Sigmoid colon (tissue), 4 donors: ENCODE measurements at regions not wholly inside any gene's neighbourhood (a gene's known extent, or its start where the extent isn't known, plus 50 kb on each side); places are given as distances from the start of the nearest gene placed in this dataset.

Source experiments
- EP300 ChIP-seq, 4 donors: sonication (generic); formaldehyde crosslinking; IDR thresholded peaks; one replicate each; pipeline ENCODE4 v1.6.1; 2017; ENCODE audit warnings: antibody characterized with exemption in 4 of 4
- POLR2A ChIP-seq, 2 donors: fragments of 450-650 bp; IDR thresholded peaks; one replicate each; pipeline ENCODE4 v1.6.1; 2016; ENCODE audit warnings: antibody characterized with exemption in 2 of 2, mild to moderate bottlenecking in 2 of 2, moderate library complexity in 2 of 2
- POLR2AphosphoS5 ChIP-seq, 4 donors: sonication (generic); formaldehyde crosslinking; IDR thresholded peaks; one replicate each; pipeline ENCODE4 v1.6.1; 2017; ENCODE audit warnings: antibody characterized with exemption in 4 of 4
- TF ChIP-seq, protein P1 (sequence below), 4 experiments: fragments of 450-650 bp in 3 of 4; fragments of 200-600 bp in 1 of 4; IDR thresholded peaks; one replicate each; pipeline ENCODE4 v1.5.1; 2016 to 2019; ENCODE audit warnings: antibody characterized with exemption in 4 of 4, mild to moderate bottlenecking in 3 of 4, moderate library complexity in 2 of 4

GRCh38 chr15:79195239-79195638 is 87.3 kb upstream of the ANKRD34C start:
- no peak for TF ChIP-seq POLR2AphosphoS5 (IDR thresholded peaks at IDR 0.05)
- TF ChIP-seq POLR2A (IDR thresholded peaks at IDR 0.05) = no peak
- TF ChIP-seq, protein P1, sequence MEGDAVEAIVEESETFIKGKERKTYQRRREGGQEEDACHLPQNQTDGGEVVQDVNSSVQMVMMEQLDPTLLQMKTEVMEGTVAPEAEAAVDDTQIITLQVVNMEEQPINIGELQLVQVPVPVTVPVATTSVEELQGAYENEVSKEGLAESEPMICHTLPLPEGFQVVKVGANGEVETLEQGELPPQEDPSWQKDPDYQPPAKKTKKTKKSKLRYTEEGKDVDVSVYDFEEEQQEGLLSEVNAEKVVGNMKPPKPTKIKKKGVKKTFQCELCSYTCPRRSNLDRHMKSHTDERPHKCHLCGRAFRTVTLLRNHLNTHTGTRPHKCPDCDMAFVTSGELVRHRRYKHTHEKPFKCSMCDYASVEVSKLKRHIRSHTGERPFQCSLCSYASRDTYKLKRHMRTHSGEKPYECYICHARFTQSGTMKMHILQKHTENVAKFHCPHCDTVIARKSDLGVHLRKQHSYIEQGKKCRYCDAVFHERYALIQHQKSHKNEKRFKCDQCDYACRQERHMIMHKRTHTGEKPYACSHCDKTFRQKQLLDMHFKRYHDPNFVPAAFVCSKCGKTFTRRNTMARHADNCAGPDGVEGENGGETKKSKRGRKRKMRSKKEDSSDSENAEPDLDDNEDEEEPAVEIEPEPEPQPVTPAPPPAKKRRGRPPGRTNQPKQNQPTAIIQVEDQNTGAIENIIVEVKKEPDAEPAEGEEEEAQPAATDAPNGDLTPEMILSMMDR (IDR thresholded peaks at IDR 0.05) = no peak
- no peak for TF ChIP-seq EP300 (IDR thresholded peaks at IDR 0.05)
